K562 (cell line): ENCODE measurements at regions not wholly inside any gene's neighbourhood (a gene's known extent, or its start where the extent isn't known, plus 50 kb on each side); places are given as distances from the start of the nearest gene placed in this dataset.

Experiments used
- ATAC-seq: fragments of 200-7000 bp; cut with Tn5 transposase; 3 replicates; pipeline ENCODE4 v1.9.1; 2020; ENCODE audit warnings: moderate library complexity
- BruUV-seq: library from RNA; stranded (reverse); fragments of 400-500 nt; replicated peaks from 2 replicates; lab custom pipeline; 2021; lab: Mats Ljungman, UMichigan
- CTCF ChIA-PET: fragments of 300-600 bp; formaldehyde crosslinking; extraction: SDS; loops from one replicate; lab custom pipeline; 2021; ENCODE audit warnings: low intra/inter-chr PET ratio; lab: Yijun Ruan, JAX
- POLR2A ChIA-PET: fragments of 300-600, 350-650 bp; sonication (Branson Sonifier 250); formaldehyde crosslinking; extraction: SDS; loops from one replicate; lab custom pipeline; 2021; ENCODE audit warnings: antibody characterized with exemption, inconsistent platforms; lab: Yijun Ruan, JAX
- DNase-seq, 4 experiments: peaks; one replicate each; pipeline versions ENCODE4 v3.0.0 to v3.0.0-alpha.2; 2011 to 2018; ENCODE audit warnings: low spot score in 3 of 4, mixed read lengths in 3 of 4; ENCODE audit errors: extremely low read depth in 1 of 4
- FAIRE-seq: peaks from 2 replicates; lab custom pipeline; 2011; peaks lifted over from hg19 to GRCh38; lab: Jason Lieb, UNC
- H2AFZ ChIP-seq: 2 replicates; pipeline ENCODE4 v1.6.0; 2011; ENCODE audit warnings: low read depth, low read length, control low read depth, inconsistent platforms
- H3K27ac ChIP-seq: fragments of 200-600 bp; 3 replicates; pipeline ENCODE4 v1.8.0; 2011; ENCODE audit warnings: low read depth, mild to moderate bottlenecking, control low read depth, inconsistent platforms, low read length, moderate library complexity, mixed read lengths; ENCODE audit errors: extremely low read depth
- H3K27me3 ChIP-seq, 2 experiments: fragments of 300-600 bp in 1 of 2; 2 replicates in 1 of 2; 3 replicates in 1 of 2; pipeline versions ENCODE4 v1.6.0 to v1.8.0; 2011; ENCODE audit warnings: inconsistent platforms in 2 of 2, low read length in 2 of 2, mild to moderate bottlenecking in 1 of 2, mixed read lengths in 1 of 2, moderate library complexity in 1 of 2; ENCODE audit not compliant: control insufficient read depth in 2 of 2, insufficient read depth in 2 of 2
- H3K36me3 ChIP-seq: fragments of 300-600 bp; 3 replicates; pipeline ENCODE4 v1.8.0; 2011; ENCODE audit warnings: mild to moderate bottlenecking, low read length, inconsistent platforms; ENCODE audit not compliant: control insufficient read depth, insufficient read depth
- H3K4me1 ChIP-seq, 2 experiments: fragments of 200-600 bp in 1 of 2; replicated peaks in 1 of 2; 2 replicates in 1 of 2; 3 replicates in 1 of 2; pipeline versions ENCODE4 v1.5.1 to v1.8.0; 2011; ENCODE audit warnings: inconsistent platforms in 2 of 2, low read length in 2 of 2, mild to moderate bottlenecking in 1 of 2, mixed read lengths in 1 of 2, moderate library complexity in 1 of 2; ENCODE audit not compliant: control insufficient read depth in 2 of 2, insufficient read depth in 2 of 2
- H3K4me2 ChIP-seq: 2 replicates; pipeline ENCODE4 v1.6.1; 2011; ENCODE audit warnings: low read length, control low read depth, inconsistent platforms, mixed read lengths; ENCODE audit not compliant: insufficient read depth
- H3K4me3 ChIP-seq: fragments of 200-600 bp; sonication (generic), shearing (Covaris generic); 2 replicates; pipeline ENCODE4 v1.5.1; 2016; ENCODE audit warnings: control low read depth, inconsistent platforms
- H3K79me2 ChIP-seq: fragments of 200-600 bp; 3 replicates; pipeline ENCODE4 v1.8.0; 2011; ENCODE audit warnings: low read length, inconsistent platforms; ENCODE audit not compliant: control insufficient read depth, insufficient read depth
- H3K9ac ChIP-seq, 2 experiments: 2 replicates each; pipeline versions ENCODE4 v1.6.0 to v1.6.1; 2011; ENCODE audit warnings: low read depth in 2 of 2, low read length in 2 of 2, control low read depth in 1 of 2, inconsistent platforms in 1 of 2, mild to moderate bottlenecking in 1 of 2, mixed read lengths in 1 of 2; ENCODE audit not compliant: insufficient read depth in 1 of 2
- H3K9me1 ChIP-seq: one replicate; pipeline ENCODE4 v1.6.0; 2011; ENCODE audit warnings: inconsistent platforms, mild to moderate bottlenecking, low read length, moderate library complexity; ENCODE audit not compliant: control insufficient read depth, insufficient read depth
- H3K9me3 ChIP-seq: replicated peaks from 2 replicates; pipeline ENCODE4 v1.5.1; 2011; ENCODE audit warnings: low read depth, low read length, inconsistent platforms; ENCODE audit not compliant: control insufficient read depth, insufficient read depth
- H4K20me1 ChIP-seq: replicated peaks from 2 replicates; pipeline ENCODE4 v1.6.1; 2011; ENCODE audit warnings: low read length, inconsistent platforms, mixed read lengths; ENCODE audit not compliant: control insufficient read depth, insufficient read depth
- CHD7 ChIP-seq: fragments of 200-600 bp; sonication (generic); IDR thresholded peaks from one replicate; pipeline ENCODE4 v1.6.1; 2012; ENCODE audit warnings: mild to moderate bottlenecking, low read depth, low read length, inconsistent platforms
- CLOCK ChIP-seq: fragments of 250-450 bp; sonication (Bioruptor Pico); IDR thresholded peaks from 2 replicates; pipeline ENCODE4 v1.4.0; 2020; ENCODE audit warnings: mild to moderate bottlenecking, moderate library complexity, borderline replicate concordance
- PRDM10 ChIP-seq: fragments of 450-650 bp; IDR thresholded peaks from 2 replicates; pipeline ENCODE4 v1.6.1; 2018; ENCODE audit not compliant: partially characterized antibody
- WGBS: fragments of 100-300 bp; shearing (Covaris generic); methylation state at CpG from one replicate; pipeline ENCODE4 v1.1.6; 2016; ENCODE audit warnings: low coverage, mixed read lengths; ENCODE audit not compliant: insufficient coverage; ENCODE audit errors: missing lambda C conversion rate; 5-methylcytosine and 5-hydroxymethylcytosine counted together
- in situ Hi-C: fragments of 300-500 bp; cut with MboI; formaldehyde crosslinking; loops from 4 replicates; pipeline ENCODE4 v1.15.0; 2018; ENCODE audit warnings: inconsistent platforms, mixed read lengths
- intact Hi-C: fragments of 100-400 bp; cut with micrococcal nuclease; formaldehyde crosslinking; loops from 2 replicates; pipeline ENCODE4 v1.14.2; 2022

- Histone ChIP-seq H3K4me2 (no peak overlapping the region), H3K4me3 (no peak overlapping the region), H3K9me3 (no peaks in the 10 kb centered on the region), H3K27ac (no peak overlapping the region), H2AFZ (no peak overlapping the region), H4K20me1 (no peaks in the 10 kb centered on the region), H3K36me3 (no peaks in the 10 kb centered on the region), H3K27me3 (no peaks in the 10 kb centered on the region), H3K9ac (no peak overlapping the region), H3K9me1 (no peaks in the 10 kb centered on the region), H3K79me2 (no peaks in the 10 kb centered on the region), H3K4me1 (no peaks in the 10 kb centered on the region)
- intact Hi-C loops (no loop called here), in situ Hi-C loops (no loop called here)
- no TSS peak for BruUV-seq
- DNase-seq (no peak), FAIRE-seq (no peak), ATAC-seq (no peak)
- 4% methylated on average over 2 of the region's 2 CpGs for WGBS
- ChIA-PET POLR2A (no interaction called here), CTCF (no interaction called here)
- TF ChIP-seq CHD7: no peak
- TF ChIP-seq PRDM10: no peak
- TF ChIP-seq CLOCK (CRISPR knock-in tag): no peak
These were observed 458.7 kb downstream of the BMP2 start for GRCh38 chr20:7226156-7226555.
